Erythroblast (primary cell): ENCODE measurements at regions not wholly inside any gene's neighbourhood (a gene's known extent, or its start where the extent isn't known, plus 50 kb on each side); places are given as distances from the start of the nearest gene placed in this dataset.
"Not testable (repeated sequence)": the region's sequence is repeated elsewhere in the genome, so short reads cannot be mapped to it uniquely, and the experiment has no call there.

Experiments used
- DNase-seq, 2 experiments: peaks; one replicate each; lab custom pipeline; 2025; lab: John Stamatoyannopoulos, UW
- GATA1 ChIP-seq: IDR thresholded peaks from 2 replicates; pipeline ENCODE4 v1.6.1; 2011; ENCODE audit warnings: low read depth, mild to moderate bottlenecking, control low read depth, low read length, moderate library complexity
- POLR2A ChIP-seq: IDR thresholded peaks from 2 replicates; pipeline ENCODE4 v1.6.1; 2011; ENCODE audit warnings: mild to moderate bottlenecking, low read length

DNA sequence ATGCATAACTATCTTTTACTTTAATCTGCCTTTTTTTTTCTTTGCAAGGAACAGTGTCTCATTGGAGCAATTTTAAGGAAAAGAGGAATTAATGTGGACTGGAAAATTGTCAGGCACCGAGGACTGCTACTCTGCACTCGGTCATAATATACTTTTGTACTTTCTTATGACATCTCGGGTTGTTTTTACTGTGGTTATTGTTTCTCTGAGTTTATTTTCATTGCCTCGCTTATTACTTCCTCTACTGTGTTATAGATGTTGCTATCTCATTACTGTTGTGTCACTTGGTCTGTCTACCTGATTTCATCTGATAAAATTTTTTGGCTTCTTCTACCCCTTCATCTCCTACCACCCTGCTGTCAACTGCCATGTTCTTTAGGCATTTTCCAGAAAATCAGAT, 213.5 kb upstream of the POU1F1 start:
- TF ChIP-seq GATA1: no peak
- no peak for TF ChIP-seq POLR2A
- no peak for DNase-seq

DNA sequence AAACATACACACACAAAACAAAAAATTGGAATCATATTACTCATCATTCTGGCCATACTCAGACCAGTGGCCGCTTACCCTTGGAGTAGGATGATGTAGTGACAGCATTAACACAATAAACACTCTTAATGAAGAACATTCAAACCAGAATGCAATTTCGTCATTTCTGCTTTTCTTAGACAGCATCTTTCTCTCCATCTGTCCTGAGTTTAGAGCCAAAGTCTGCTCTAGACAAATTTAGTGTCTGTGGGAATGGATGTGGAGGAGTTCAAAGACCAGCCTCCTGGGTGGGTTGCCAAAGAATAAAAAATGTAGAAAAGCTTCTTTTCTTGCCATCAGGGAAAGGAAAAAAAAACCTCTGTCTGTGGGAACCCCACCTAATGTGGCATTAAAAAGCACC, 212.4 kb upstream of the POU1F1 start:
- no peak for TF ChIP-seq GATA1
- no peak for TF ChIP-seq POLR2A
- DNase-seq: no peak

DNA sequence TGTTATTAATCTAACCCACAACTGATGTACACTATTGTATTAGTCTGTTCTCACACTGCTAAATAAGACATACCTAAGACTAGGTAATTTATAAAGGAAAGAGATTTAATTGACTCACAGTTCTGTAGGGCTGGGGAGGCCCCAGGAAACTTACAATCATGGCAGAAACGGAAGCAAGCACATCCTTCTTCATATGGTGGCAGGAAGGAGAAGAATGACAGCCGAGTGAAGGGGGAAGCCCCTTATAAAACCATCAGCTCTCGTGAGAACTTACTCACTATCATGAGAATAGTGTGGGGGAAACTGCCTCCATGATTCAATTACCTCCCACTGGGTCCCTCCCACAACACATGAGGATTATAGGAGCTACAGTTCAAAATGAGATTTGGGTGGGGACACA, 210.3 kb upstream of the POU1F1 start:
- not testable (repeated sequence) for DNase-seq

DNA sequence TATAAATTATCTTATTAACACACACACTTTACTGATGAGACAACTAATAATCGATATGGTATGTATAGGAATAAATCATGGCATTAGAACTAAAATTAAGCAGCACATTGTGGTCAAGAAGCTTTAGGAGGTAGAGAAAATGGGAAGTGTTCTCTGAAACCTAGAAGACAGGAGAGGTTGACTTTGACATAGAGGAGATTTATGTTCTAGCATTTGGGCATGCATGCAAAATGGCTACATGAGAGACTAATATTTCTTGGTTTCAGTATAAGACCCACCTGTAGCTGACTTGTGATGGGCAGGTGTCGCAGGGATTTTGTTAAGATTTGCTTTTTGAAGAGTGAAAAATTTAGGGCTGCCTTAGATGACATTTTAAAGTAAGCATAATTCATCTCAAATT, 209.7 kb upstream of the POU1F1 start:
- TF ChIP-seq POLR2A (no peak), GATA1 (no peak)
- DNase-seq: no peak

DNA sequence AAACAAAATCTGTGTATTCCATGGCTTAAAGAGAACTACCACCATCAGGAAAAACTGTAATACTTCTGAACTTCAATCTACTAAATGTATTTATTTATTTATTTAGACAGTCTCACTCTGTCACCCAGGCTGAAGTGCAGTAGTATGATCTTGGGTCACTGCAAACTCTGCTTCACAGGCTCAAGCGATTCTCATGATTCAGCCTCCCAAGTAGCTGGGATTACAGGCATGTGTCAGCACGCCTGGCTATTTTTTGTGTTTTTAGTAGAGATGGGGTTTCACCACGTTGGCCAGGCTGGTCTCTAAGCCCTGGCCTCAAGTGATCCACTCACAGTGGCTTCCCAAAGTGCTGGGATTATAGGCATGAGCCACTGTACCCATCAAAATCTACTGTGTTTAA, 202.3 kb upstream of the POU1F1 start:
- DNase-seq: no peak
- TF ChIP-seq GATA1 (no peak), POLR2A (no peak)

DNA sequence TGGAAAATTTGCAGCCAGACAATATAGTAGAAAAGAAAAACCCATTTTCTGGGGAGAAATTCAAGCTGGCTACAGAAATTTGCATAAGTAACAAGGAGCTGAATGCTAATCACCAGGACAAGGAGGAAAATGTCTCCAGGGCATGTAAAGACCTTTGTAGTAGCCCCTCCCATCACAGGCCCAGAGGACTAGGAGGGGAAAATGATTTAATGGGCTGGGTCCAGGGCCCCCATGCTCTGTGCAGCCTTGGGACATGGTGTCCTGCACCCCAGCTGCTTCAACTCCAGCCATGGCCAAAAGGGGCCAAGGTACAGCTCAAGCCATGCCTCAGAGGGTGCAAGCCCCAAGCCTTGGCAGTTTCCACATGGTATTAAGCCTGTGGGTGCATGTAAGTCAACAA, 197.6 kb upstream of the POU1F1 start:
- DNase-seq: no peak
- TF ChIP-seq POLR2A (no peak), GATA1 (no peak)

DNA sequence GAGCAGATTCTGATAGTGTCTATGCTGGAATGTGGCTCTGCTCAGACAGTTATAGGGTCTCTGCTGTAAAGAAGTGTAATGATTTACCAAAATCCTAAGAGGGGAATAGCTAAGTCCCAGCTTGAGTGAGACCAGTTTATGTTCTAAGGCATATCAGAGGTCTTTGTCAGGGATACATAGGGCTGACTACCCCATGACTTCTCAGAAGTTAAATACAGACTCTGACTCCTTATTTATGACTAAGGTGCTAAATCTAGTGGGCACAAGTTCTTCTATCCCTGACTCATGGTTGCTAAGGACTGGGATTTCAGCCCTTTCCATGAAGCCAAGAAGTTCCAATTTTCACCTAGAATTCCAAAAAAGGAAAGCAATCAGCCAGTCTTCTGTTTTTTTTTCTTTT, 192.6 kb upstream of the POU1F1 start:
- no peak for DNase-seq
- TF ChIP-seq POLR2A (no peak), GATA1 (no peak)

DNA sequence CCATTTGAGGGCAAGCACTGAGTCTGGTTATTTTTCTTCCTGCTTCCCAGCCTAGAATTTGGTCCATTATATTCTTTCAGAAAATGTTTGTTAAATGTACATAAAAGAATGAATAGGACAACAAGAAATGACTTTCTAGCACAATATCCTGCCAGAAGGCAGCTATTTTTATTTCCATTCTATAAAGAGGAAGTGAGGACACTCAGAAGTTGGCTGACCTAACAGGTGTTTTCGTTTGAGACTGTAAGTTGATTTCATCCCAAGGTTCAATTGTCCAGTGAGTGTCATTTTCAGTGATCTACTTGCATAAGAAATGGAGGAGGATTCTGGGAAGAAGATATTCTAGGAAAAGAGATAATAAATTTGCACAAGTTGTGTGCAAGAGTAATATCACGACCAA, 191.9 kb upstream of the POU1F1 start:
- no peak for DNase-seq
- no peak for TF ChIP-seq GATA1
- TF ChIP-seq POLR2A: no peak

DNA sequence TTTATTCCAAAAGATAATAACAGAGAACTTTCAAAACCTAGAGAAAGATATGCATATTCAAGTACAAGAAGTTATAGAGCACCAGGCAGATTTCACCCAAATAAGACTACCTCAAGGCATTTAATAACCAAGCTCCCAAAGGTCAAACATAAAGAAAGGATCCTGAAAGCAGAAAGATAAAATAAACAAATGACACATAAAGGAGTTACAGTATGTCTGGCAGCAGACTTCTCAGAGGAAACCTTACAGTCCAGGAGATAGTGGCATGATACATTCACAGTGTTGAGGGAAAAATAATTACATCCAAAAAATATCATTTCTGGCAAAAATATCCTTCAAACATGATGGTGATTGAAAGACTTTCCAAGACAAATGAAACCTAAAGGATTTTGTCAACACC, 185.8 kb upstream of the POU1F1 start:
- no peak for DNase-seq

DNA sequence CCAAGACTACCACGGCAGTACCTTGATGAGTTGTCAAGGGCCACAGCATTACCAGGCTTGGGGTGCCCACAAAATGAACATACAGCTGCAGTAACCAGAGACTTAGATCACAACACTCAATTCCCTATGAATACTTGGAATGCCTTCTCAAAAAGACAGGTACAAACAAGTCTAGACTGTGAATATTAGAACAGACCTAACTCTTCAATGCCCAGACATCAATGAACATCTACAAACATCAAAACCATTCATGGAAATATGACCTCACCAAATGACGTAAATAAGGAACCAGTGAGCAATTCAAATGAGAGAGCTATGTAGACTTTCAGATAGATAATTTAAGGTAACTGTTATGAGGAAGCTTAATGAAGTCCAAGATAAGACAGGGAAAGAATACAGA, 185.1 kb upstream of the POU1F1 start:
- TF ChIP-seq GATA1: no peak
- no peak for TF ChIP-seq POLR2A
- no peak for DNase-seq

More for the DNA sequence above, 185.8 kb upstream of the POU1F1 start:
- TF ChIP-seq POLR2A: no peak
- TF ChIP-seq GATA1: no peak

DNA sequence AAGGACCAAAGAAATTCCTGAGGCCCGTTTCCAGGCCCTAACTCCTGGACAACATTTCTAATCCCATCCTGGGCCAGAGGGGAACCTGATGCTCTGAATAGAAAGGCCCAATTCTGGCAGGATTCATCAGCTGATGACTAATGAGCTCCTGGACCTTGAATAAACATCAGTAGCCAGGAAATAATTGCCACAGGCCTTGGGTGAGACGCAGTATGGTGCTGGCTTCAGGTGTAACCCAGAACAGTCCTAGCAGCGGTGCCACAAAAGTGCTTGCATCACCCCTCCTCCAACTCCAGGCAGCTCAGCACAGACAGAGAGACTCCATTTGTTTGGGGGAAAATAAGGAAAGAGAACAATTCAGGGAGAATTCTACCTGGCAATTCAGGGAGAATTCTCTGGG, 184.7 kb upstream of the POU1F1 start:
- no peak for DNase-seq

DNA sequence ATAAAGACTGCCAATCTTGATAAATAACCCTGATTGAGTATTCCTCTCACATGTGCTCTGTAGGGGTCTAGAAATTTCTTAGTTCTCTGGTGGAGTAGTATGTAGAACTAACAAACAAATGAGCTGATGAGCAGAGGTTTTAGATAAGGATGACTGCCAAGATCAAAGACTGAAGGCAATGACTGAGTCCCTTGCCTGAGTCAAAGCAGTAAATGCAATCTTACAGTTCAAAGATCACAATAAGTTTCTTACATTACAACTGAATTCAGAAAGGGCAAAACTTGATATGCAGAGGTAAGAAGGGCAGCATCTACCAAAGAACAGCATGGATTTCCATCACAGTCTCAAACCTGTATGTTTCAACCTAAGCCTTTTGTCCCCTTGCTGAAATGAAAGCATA, 172.2 kb upstream of the POU1F1 start:
- no peak for DNase-seq

More for the DNA sequence above, 184.7 kb upstream of the POU1F1 start:
- no peak for TF ChIP-seq POLR2A
- no peak for TF ChIP-seq GATA1

DNA sequence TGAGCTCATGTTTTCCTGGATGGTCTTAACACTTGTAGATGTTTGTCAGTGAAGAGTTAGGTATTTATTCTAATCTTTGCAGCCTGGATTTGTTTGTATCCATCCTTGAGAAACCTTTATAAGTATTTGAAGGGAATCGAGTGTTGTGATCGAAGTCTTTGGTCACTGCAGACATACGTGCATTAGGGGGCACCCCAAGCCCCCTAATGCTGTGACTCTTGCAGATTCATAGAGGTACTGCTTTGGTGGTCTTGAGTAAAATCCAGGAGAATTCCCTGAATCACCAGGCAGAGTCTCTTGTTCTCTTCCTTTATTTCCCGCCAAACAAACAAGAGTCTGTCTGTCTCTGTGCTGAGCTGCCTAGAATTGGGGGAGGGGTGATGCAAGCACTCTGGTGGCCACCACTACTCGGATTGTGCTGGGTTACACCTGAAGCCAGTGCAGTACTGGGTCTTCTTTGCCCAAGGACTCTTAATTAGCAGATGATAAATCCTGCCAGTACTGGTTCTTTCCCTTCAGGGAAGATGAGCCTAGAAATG, 170.5 kb upstream of the POU1F1 start:
- no peak for DNase-seq
- TF ChIP-seq POLR2A (no peak), GATA1 (no peak)

More for the DNA sequence above, 172.2 kb upstream of the POU1F1 start:
- TF ChIP-seq GATA1 (no peak), POLR2A (no peak)

DNA sequence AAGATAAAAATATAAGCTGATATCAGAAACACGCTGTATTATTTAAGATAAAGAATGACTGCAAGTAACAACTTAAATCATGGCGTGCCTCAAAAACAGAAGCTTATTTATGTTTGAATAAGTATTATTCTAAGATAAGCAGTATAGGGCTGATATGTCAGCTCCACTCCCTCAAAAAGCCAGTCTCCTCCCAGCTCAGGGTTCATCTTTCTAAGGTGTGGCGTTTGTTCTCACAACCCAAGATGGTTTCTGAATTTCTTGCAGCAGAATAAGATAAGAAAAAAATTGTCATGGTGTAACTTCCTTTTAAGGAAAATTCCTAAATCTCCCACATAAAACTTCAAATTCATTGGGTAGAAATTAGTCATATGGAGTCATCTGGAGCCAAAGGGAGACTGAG, 166.1 kb upstream of the POU1F1 start:
- no peak for TF ChIP-seq POLR2A
- TF ChIP-seq GATA1: no peak
- DNase-seq: no peak

DNA sequence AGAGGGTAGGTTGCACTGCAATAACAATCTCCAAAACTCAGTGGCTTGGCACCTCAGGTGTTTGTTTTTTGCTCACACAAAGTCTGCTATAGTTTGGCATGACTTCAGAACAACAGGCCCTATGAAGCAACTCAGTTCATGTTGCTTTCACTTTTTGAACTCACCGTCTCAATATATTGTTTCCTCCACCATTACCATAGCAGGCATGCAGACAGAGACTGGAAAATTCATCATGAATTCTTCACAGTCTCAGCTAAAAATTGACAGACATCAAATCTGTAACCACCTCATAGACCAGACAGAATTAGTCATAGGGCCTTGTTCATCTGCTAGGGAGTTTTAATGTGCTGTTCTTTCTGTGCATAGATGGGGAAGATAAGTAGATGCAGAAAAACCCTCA, 161.4 kb upstream of the POU1F1 start:
- DNase-seq: no peak
- TF ChIP-seq GATA1 (no peak), POLR2A (no peak)

DNA sequence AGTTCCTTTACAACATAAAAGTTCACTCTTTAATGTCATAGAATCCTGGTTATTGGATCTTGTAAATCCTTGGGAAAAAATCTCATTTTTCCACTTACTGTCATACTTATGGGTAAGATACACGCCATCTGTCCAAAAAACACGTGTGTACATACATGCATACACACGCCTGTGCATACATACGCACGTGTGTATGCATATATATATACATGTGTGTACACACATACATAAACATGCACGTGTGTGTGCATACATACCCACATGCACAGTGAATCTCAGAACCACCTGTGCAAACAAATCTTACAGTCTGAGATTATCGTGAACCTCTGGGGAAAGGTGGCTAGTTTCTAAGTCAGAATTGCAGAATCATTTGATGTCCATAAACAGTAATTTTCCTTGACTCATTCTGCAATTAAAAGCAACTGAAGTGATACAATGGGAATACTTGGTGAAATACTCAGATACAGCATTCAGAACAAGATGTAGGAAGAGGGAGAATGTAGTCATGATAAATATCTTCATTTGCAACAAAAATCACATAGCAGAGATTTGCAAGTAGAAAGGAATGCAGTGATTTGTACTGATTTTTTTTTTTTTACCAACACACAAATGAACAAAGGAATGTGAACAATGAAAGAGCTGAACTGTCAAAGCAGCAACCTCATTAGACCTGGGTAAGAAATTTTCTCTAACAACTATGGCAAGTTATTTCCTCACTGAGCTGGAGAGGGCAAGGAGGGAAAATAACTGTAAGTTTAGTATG, 160.6 kb upstream of the POU1F1 start:
- TF ChIP-seq GATA1: no peak
- no peak for TF ChIP-seq POLR2A
- no peak for DNase-seq
